Epithelial cell of esophagus (primary cell): ENCODE measurements at regions not wholly inside any gene's neighbourhood (a gene's known extent, or its start where the extent isn't known, plus 50 kb on each side); places are given as distances from the start of the nearest gene placed in this dataset.

Source experiments
- DNase-seq: peaks from one replicate; pipeline ENCODE4 v3.0.0; 2010; ENCODE audit warnings: low read depth
- H3K4me3 ChIP-seq: 2 replicates; pipeline ENCODE4 v1.5.1; 2011; ENCODE audit warnings: mild to moderate bottlenecking, low read length, control low read depth
- CTCF ChIP-seq: IDR thresholded peaks from 2 replicates; pipeline ENCODE4 v1.5.1; 2011; ENCODE audit warnings: low read depth, mild to moderate bottlenecking, low read length, control low read depth, inconsistent platforms; ENCODE audit not compliant: insufficient read depth; ENCODE audit errors: missing control alignments

GRCh38 chr3:168384990-168385389 lies 289.3 kb upstream of the GOLIM4 start:
- DNase-seq: no peak
- TF ChIP-seq CTCF: no peak
- no peak overlapping the region for H3K4me3 ChIP-seq

GRCh38 chr3:168383573-168383972 lies 287.8 kb upstream of the GOLIM4 start:
- TF ChIP-seq CTCF: no peak
- H3K4me3 ChIP-seq: no peak overlapping the region
- DNase-seq: no peak

GRCh38 chr3:168371846-168372245 lies 276.1 kb upstream of the GOLIM4 start:
- no peak for DNase-seq
- no peak for TF ChIP-seq CTCF
- no peak overlapping the region for H3K4me3 ChIP-seq

GRCh38 chr3:168364967-168365366 lies 269.2 kb upstream of the GOLIM4 start:
- no peak for TF ChIP-seq CTCF
- no peak for DNase-seq
- no peak overlapping the region for H3K4me3 ChIP-seq

- TF ChIP-seq CTCF: no peak
- no peak for DNase-seq
- no peak overlapping the region for H3K4me3 ChIP-seq
Measured at GRCh38 chr3:168362661-168363247, 267.0 kb upstream of the GOLIM4 start.

GRCh38 chr3:168362156-168362555 lies 266.4 kb upstream of the GOLIM4 start:
- TF ChIP-seq CTCF: no peak
- no peak for DNase-seq

GRCh38 chr3:168360993-168361392 lies 265.3 kb upstream of the GOLIM4 start:
- TF ChIP-seq CTCF: no peak
- no peak for DNase-seq
- H3K4me3 ChIP-seq: no peak overlapping the region

More at GRCh38 chr3:168362156-168362555, 266.4 kb upstream of the GOLIM4 start:
- H3K4me3 ChIP-seq: no peak overlapping the region
